GM12878 (cell line): ENCODE measurements at regions not wholly inside any gene's neighbourhood (a gene's known extent, or its start where the extent isn't known, plus 50 kb on each side); places are given as distances from the start of the nearest gene placed in this dataset.

Experiments
- ATAC-seq: fragments of 200-7000 bp; cut with Tn5 transposase; 3 replicates; pipeline ENCODE4 v1.9.1; 2020; ENCODE audit warnings: mild to moderate bottlenecking, moderate library complexity
- BruUV-seq: library from RNA; stranded (reverse); fragments of 400-500 nt; replicated peaks from 2 replicates; lab custom pipeline; 2021; lab: Mats Ljungman, UMichigan
- CTCF ChIA-PET: fragments of 300-600 bp; sonication (Branson Sonifier 250); formaldehyde crosslinking; extraction: SDS; loops from one replicate; lab custom pipeline; 2021; ENCODE audit warnings: inconsistent platforms; lab: Yijun Ruan, JAX
- POLR2A ChIA-PET: fragments of 350-600 bp; formaldehyde crosslinking; extraction: SDS; loops from one replicate; lab custom pipeline; 2021; ENCODE audit warnings: inconsistent platforms; lab: Charles Lee
- RAD21 ChIA-PET: fragments of 300-600 bp; sonication (Branson Sonifier 250); formaldehyde crosslinking; loops from one replicate; lab custom pipeline; 2023; ENCODE audit warnings: antibody characterized with exemption; ENCODE audit not compliant: unreplicated experiment; lab: Charles Lee
- SMC1A ChIA-PET: fragments of 300-600 bp; sonication (Branson Sonifier 250); formaldehyde crosslinking; loops from one replicate; lab custom pipeline; 2023; ENCODE audit not compliant: unreplicated experiment, uncharacterized antibody; lab: Charles Lee
- DNase-seq: peaks from one replicate; pipeline ENCODE4 v3.0.0-alpha.2; 2011; ENCODE audit warnings: low read depth, low spot score
- FAIRE-seq: peaks from 3 replicates; lab custom pipeline; 2011; peaks lifted over from hg19 to GRCh38; lab: Jason Lieb, UNC
- H2AFZ ChIP-seq: 2 replicates; pipeline ENCODE4 v1.6.0; 2011; ENCODE audit warnings: low read depth, low read length, control low read depth; ENCODE audit not compliant: control insufficient read depth
- H3K27ac ChIP-seq: 2 replicates; pipeline ENCODE4 v1.5.1; 2011; ENCODE audit warnings: control low read depth; ENCODE audit not compliant: control insufficient read depth, insufficient read depth
- H3K27me3 ChIP-seq, 2 experiments: replicated peaks in 1 of 2; 2 replicates each; pipeline versions ENCODE4 v1.6.0 to v1.6.1; 2011; ENCODE audit warnings: low read length in 1 of 2; ENCODE audit not compliant: control insufficient read depth in 2 of 2, insufficient read depth in 2 of 2
- H3K36me3 ChIP-seq, 2 experiments: 2 replicates each; pipeline ENCODE4 v1.5.1; 2011; ENCODE audit warnings: low read length in 1 of 2; ENCODE audit not compliant: control insufficient read depth in 2 of 2, insufficient read depth in 2 of 2
- H3K4me1 ChIP-seq: 2 replicates; pipeline ENCODE4 v1.6.1; 2011; ENCODE audit warnings: mild to moderate bottlenecking, low read length, moderate library complexity, mixed read lengths; ENCODE audit not compliant: control insufficient read depth, insufficient read depth
- H3K4me2 ChIP-seq: 2 replicates; pipeline ENCODE4 v1.6.0; 2011; ENCODE audit warnings: control low read depth; ENCODE audit not compliant: control insufficient read depth, insufficient read depth
- H3K4me3 ChIP-seq: fragments of 200-600 bp; sonication (generic); 2 replicates; pipeline ENCODE4 v1.5.1; 2016
- H3K79me2 ChIP-seq: 2 replicates; pipeline ENCODE4 v1.6.0; 2011; ENCODE audit warnings: low read length; ENCODE audit not compliant: control insufficient read depth, insufficient read depth
- H3K9ac ChIP-seq: 2 replicates; pipeline ENCODE4 v1.8.0; 2011; ENCODE audit warnings: low read length, control low read depth, mixed read lengths; ENCODE audit not compliant: control insufficient read depth, insufficient read depth
- H3K9me3 ChIP-seq: replicated peaks from 3 replicates; pipeline ENCODE4 v1.5.1; 2011; ENCODE audit warnings: mild to moderate bottlenecking, low read length; ENCODE audit not compliant: control insufficient read depth, insufficient read depth
- H4K20me1 ChIP-seq: 2 replicates; pipeline ENCODE4 v1.6.0; 2011; ENCODE audit not compliant: control insufficient read depth, insufficient read depth
- CHD2 ChIP-seq: IDR thresholded peaks from 2 replicates; pipeline ENCODE4 v1.6.1; 2011; ENCODE audit warnings: low read depth, low read length, improper control_type of control experiment, borderline replicate concordance
- EP300 ChIP-seq, 2 experiments: fragments of 150-350 bp in 1 of 2; IDR thresholded peaks; 2 replicates each; pipeline ENCODE4 v1.6.1; 2011 to 2012; ENCODE audit warnings: low read depth in 2 of 2, low read length in 2 of 2, borderline replicate concordance in 1 of 2, improper control_type of control experiment in 1 of 2, inconsistent platforms in 1 of 2; ENCODE audit not compliant: control insufficient read depth in 1 of 2
- FOS ChIP-seq: IDR thresholded peaks from 3 replicates; pipeline ENCODE4 v1.6.1; 2011; ENCODE audit warnings: borderline replicate concordance; ENCODE audit not compliant: insufficient read length; ENCODE audit errors: extremely low read depth
- IKZF2 ChIP-seq, 2 experiments: fragments of 450-650 bp; IDR thresholded peaks; 2 replicates each; pipeline ENCODE4 v1.6.1; 2017; ENCODE audit warnings: mild to moderate bottlenecking in 2 of 2, moderate library complexity in 2 of 2
- NBN ChIP-seq: fragments of 450-650 bp; IDR thresholded peaks from 2 replicates; pipeline ENCODE4 v1.6.1; 2016
- PAX5 ChIP-seq: IDR thresholded peaks from 2 replicates; pipeline ENCODE4 v1.6.1; 2011; ENCODE audit warnings: low read depth, low read length, borderline replicate concordance
- POLR2AphosphoS2 ChIP-seq: IDR thresholded peaks from 2 replicates; pipeline ENCODE4 v1.6.1; 2011; ENCODE audit warnings: low read depth, mild to moderate bottlenecking, low read length, improper control_type of control experiment, moderate library complexity
- POU2F2 ChIP-seq: IDR thresholded peaks from 3 replicates; pipeline ENCODE4 v1.6.1; 2011; ENCODE audit warnings: low read depth, mild to moderate bottlenecking, low read length, borderline replicate concordance
- RAD21 ChIP-seq: IDR thresholded peaks from 2 replicates; pipeline ENCODE4 v1.6.1; 2011; ENCODE audit warnings: mild to moderate bottlenecking, low read depth, low read length, moderate library complexity; ENCODE audit not compliant: insufficient read depth
- SMARCA5 ChIP-seq: fragments of 450-650 bp; IDR thresholded peaks from 2 replicates; pipeline ENCODE4 v1.6.1; 2017; ENCODE audit warnings: mild to moderate bottlenecking
- STAT1 ChIP-seq: fragments of 450-650 bp; conservative IDR thresholded peaks from 2 replicates; pipeline ENCODE4 v1.6.1; 2014; ENCODE audit warnings: antibody characterized with exemption, mild to moderate bottlenecking
- TARDBP ChIP-seq: IDR thresholded peaks from 2 replicates; pipeline ENCODE4 v1.6.1; 2016; ENCODE audit warnings: borderline replicate concordance
- WRNIP1 ChIP-seq: IDR thresholded peaks from 2 replicates; pipeline ENCODE4 v1.6.1; 2011; ENCODE audit warnings: low read depth, low read length, improper control_type of control experiment, borderline replicate concordance
- ZNF622 ChIP-seq: fragments of 450-650 bp; IDR thresholded peaks from 2 replicates; pipeline ENCODE4 v1.6.1; 2017; ENCODE audit warnings: mild to moderate bottlenecking, inconsistent platforms
- WGBS: methylation state at CpG from one replicate; pipeline ENCODE4 v1.1.6; 2016; ENCODE audit warnings: low lambda C conversion rate; ENCODE audit not compliant: insufficient replicate concordance, insufficient coverage; ENCODE audit errors: missing lambda C conversion rate; 5-methylcytosine and 5-hydroxymethylcytosine counted together
- in situ Hi-C: fragments of 300-500 bp; cut with MboI; formaldehyde crosslinking; loops from 9 replicates; pipeline ENCODE4 v1.14.3; 2018; ENCODE audit warnings: mixed read lengths
- intact Hi-C: fragments of 100-400 bp; cut with micrococcal nuclease; formaldehyde crosslinking; loops from one replicate; pipeline ENCODE4 v1.14.2; 2022; ENCODE audit not compliant: unreplicated experiment
- TF ChIP-seq, protein P1 (sequence below): fragments of 450-650 bp; IDR thresholded peaks from 2 replicates; pipeline ENCODE4 v1.6.1; 2018; ENCODE audit warnings: borderline replicate concordance, mild to moderate bottlenecking; ENCODE audit not compliant: partially characterized antibody
- TF ChIP-seq, protein P2 (sequence below): fragments of 450-650 bp; formaldehyde crosslinking; IDR thresholded peaks from 2 replicates; pipeline ENCODE4 v1.5.0; 2022; ENCODE audit warnings: mild to moderate bottlenecking, missing genetic modification characterization

DNA sequence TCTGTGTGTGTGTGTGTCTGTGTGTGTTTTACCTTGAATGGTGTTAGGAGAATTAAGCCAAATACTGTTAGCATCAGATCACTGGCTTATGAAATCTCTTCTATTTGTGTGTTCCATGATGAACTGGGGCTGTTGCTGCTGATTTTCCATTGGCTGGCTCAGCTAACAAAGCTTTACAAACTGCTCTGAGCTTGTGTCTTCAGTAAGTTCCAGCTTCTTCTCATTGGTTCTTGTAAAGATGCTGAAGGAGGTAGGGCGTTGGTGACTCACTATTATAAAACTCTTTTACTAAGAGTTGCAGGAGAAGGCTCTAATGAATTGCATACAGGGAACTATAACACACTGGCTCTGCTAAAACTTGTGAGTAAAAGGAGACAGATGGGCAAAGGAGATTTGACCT, 136.4 kb upstream of the PRKCQ start:
- Histone ChIP-seq H3K27ac (no peak overlapping the region), H3K27me3 (no peaks in the 10 kb centered on the region)
- TF ChIP-seq, protein P1, sequence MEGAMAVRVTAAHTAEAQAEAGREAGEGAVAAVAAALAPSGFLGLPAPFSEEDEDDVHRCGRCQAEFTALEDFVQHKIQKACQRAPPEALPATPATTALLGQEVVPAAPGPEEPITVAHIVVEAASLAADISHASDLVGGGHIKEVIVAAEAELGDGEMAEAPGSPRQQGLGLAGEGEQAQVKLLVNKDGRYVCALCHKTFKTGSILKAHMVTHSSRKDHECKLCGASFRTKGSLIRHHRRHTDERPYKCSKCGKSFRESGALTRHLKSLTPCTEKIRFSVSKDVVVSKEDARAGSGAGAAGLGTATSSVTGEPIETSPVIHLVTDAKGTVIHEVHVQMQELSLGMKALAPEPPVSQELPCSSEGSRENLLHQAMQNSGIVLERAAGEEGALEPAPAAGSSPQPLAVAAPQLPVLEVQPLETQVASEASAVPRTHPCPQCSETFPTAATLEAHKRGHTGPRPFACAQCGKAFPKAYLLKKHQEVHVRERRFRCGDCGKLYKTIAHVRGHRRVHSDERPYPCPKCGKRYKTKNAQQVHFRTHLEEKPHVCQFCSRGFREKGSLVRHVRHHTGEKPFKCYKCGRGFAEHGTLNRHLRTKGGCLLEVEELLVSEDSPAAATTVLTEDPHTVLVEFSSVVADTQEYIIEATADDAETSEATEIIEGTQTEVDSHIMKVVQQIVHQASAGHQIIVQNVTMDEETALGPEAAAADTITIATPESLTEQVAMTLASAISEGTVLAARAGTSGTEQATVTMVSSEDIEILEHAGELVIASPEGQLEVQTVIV, result no peak
- no peak for TF ChIP-seq POU2F2
- TF ChIP-seq TARDBP, result no peak
- TF ChIP-seq FOS, result no peak
- no peak for TF ChIP-seq ZNF622
- TF ChIP-seq NBN, result no peak
- TF ChIP-seq WRNIP1, result no peak
- no peak for TF ChIP-seq POLR2AphosphoS2
- no peak for TF ChIP-seq SMARCA5
- TF ChIP-seq, protein P2, sequence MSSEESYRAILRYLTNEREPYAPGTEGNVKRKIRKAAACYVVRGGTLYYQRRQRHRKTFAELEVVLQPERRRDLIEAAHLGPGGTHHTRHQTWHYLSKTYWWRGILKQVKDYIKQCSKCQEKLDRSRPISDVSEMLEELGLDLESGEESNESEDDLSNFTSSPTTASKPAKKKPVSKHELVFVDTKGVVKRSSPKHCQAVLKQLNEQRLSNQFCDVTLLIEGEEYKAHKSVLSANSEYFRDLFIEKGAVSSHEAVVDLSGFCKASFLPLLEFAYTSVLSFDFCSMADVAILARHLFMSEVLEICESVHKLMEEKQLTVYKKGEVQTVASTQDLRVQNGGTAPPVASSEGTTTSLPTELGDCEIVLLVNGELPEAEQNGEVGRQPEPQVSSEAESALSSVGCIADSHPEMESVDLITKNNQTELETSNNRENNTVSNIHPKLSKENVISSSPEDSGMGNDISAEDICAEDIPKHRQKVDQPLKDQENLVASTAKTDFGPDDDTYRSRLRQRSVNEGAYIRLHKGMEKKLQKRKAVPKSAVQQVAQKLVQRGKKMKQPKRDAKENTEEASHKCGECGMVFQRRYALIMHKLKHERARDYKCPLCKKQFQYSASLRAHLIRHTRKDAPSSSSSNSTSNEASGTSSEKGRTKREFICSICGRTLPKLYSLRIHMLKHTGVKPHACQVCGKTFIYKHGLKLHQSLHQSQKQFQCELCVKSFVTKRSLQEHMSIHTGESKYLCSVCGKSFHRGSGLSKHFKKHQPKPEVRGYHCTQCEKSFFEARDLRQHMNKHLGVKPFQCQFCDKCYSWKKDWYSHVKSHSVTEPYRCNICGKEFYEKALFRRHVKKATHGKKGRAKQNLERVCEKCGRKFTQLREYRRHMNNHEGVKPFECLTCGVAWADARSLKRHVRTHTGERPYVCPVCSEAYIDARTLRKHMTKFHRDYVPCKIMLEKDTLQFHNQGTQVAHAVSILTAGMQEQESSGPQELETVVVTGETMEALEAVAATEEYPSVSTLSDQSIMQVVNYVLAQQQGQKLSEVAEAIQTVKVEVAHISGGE (CRISPR knock-in tag), result no peak
- no peak for TF ChIP-seq RAD21
- TF ChIP-seq EP300 (IDR thresholded peaks at IDR 0.05; ENCODE audit: borderline replicate concordance in 1 of 2, control insufficient read depth in 1 of 2, low read depth in 2 of 2, low read length in 2 of 2), result no peak
- no peak for TF ChIP-seq CHD2
- no peak for TF ChIP-seq STAT1
- TF ChIP-seq PAX5, result no peak
- no peak for TF ChIP-seq IKZF2 (IDR thresholded peaks at IDR 0.05)

More for the DNA sequence above, 136.4 kb upstream of the PRKCQ start:
- no TSS peak for BruUV-seq
- Histone ChIP-seq H3K9me3 (no peaks in the 10 kb centered on the region; the same call in 2 of the 3 replicates), H3K36me3 (no peaks in the 10 kb centered on the region), H3K4me2 (no peak overlapping the region), H3K9ac (no peak overlapping the region), H3K4me1 (no peaks in the 10 kb centered on the region), H3K79me2 (no peaks in the 10 kb centered on the region), H2AFZ (no peak overlapping the region), H4K20me1 (no peaks in the 10 kb centered on the region), H3K4me3 (no peak overlapping the region)
- intact Hi-C loops (no loop called here), in situ Hi-C loops (no loop called here)
- RAD21 ChIA-PET, result no interaction called here
- FAIRE-seq (no peak), ATAC-seq (no peak), DNase-seq (no peak)
- WGBS, result 6% methylated on average over 1 of the region's 1 CpG
- SMC1A ChIA-PET, result interaction anchor here (1.1 kb wide), 1 partner anchor 869 kb away, joined by 3 read pairs; no protein-coding TSS in a partner anchor
- CTCF ChIA-PET, result interaction anchor here (0.7 kb wide), 1 partner anchor 875 kb away, joined by 3 read pairs; no protein-coding TSS in a partner anchor
- POLR2A ChIA-PET, result no interaction called here
